LNCAP (cell line): ENCODE measurements at regions not wholly inside any gene's neighbourhood (a gene's known extent, or its start where the extent isn't known, plus 50 kb on each side); places are given as distances from the start of the nearest gene placed in this dataset.

ENCODE experiments used
- TF ChIP-seq, protein P1 (sequence below): fragments of 450-650 bp; IDR thresholded peaks from 2 replicates; pipeline ENCODE4 v1.5.1; 2017; ENCODE audit warnings: mild to moderate bottlenecking

DNA sequence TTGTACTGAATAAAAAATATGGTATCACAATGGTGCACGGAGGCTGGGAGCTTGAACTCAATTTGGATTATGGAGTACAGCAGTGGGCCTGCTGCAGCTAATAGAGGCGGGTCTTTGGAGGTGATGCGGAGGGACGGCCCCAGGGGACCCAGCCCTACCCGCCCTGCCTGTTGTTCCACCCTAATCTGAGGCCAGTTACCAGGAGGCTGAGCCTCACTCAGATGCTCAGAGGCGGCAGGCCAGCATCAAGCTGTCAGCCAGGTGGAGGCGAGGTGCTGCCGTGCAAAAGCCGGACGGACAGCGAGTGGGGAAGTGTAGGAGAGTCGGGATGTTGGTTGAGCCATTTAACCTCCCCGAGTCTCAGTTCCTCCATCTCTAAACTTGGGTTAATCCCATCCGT lies 218.5 kb upstream of the RGMA start:
- TF ChIP-seq, protein P1, sequence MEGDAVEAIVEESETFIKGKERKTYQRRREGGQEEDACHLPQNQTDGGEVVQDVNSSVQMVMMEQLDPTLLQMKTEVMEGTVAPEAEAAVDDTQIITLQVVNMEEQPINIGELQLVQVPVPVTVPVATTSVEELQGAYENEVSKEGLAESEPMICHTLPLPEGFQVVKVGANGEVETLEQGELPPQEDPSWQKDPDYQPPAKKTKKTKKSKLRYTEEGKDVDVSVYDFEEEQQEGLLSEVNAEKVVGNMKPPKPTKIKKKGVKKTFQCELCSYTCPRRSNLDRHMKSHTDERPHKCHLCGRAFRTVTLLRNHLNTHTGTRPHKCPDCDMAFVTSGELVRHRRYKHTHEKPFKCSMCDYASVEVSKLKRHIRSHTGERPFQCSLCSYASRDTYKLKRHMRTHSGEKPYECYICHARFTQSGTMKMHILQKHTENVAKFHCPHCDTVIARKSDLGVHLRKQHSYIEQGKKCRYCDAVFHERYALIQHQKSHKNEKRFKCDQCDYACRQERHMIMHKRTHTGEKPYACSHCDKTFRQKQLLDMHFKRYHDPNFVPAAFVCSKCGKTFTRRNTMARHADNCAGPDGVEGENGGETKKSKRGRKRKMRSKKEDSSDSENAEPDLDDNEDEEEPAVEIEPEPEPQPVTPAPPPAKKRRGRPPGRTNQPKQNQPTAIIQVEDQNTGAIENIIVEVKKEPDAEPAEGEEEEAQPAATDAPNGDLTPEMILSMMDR, result no peak

DNA sequence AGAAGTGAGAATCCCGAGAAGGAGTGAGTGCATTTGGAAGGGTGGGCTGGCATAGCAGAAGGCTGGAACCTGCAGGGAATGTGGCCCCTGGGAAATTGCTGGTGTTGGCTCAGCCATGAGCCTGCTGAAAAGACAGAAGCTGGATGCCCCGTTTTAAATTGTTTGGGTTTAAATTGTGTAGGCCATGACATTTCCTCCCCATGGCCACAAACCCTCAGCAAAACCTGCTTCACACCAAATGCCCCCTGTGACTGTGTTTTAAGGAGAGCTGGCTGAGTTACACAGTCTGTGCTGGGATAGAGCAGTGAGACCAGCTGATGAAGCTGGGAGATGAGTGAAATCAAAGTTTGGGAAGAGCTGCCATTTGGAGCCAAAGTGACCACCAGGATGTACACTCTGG lies 216.3 kb upstream of the RGMA start:
- TF ChIP-seq, protein P1, result no peak

DNA sequence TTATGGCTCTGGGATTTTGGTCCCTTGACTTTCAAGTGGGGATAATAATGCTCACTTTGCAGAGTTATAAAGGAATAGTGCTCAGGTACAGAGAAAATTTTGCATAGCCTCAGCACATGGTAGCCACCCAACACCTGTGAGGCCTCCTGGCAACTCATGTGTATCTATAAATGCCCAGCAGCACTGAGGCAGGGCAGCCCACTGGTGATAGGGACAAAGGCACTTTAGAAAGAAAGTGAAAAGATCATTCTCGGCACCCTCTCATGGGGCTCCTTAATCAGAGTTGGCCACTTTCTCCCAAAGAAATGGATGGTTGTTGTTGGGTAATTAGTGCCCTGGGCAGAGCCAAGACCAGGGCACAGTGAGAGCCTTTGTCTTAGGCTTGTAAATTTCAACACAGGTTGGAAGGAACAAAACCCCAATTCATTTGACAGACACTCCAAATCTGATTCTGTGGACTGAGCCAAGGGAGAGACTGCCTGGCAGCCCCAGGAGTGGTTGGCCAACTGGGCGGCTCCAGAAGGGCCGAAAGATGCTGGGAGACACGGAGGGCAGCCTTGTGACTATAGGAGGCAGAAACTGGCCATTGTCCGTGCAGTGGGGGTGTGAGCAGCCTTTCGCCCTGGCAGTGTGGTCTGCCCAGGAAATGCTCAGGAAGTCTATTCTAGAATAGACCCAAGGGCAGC lies 213.2 kb upstream of the RGMA start:
- TF ChIP-seq, protein P1, result no peak

DNA sequence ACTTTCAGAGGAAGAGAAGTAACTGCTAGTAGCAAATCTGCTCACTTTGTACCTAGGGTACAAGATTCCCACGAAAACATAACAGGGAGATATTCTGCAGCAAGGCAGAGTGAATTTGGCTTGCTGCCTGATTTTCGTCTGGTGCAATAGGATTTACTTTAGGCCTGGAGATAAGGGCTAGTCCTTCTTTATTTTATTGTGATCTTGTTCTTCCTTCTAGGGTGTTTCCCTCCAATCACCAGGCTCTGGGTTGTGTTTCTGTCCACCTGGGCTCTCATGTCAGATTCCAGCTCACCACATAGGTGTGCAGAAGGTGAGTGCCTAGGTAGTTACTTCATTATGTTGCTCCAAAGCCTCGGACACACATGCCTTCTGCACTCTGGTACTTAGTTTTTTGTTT lies 211.8 kb upstream of the RGMA start:
- TF ChIP-seq, protein P1, result no peak

DNA sequence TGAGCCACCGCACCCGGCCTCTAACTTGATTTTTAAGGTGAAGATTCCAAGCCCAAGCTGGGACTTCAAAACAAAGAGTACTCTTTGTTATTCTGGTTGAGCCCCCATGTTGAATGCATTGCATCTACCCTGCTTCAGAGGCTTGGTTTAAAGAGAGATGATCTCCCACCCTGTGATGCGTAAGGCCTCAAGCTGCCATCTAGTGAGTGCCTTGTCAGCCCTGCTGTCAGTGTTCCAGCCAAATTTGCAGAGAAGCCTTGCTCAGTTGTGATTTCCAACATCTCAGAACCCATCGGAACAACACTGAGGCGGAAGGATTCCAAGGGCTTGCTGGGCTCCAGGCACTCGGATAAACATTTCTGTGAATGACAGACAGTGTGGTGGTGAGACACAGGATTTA lies 210.7 kb upstream of the RGMA start:
- TF ChIP-seq, protein P1, result no peak

DNA sequence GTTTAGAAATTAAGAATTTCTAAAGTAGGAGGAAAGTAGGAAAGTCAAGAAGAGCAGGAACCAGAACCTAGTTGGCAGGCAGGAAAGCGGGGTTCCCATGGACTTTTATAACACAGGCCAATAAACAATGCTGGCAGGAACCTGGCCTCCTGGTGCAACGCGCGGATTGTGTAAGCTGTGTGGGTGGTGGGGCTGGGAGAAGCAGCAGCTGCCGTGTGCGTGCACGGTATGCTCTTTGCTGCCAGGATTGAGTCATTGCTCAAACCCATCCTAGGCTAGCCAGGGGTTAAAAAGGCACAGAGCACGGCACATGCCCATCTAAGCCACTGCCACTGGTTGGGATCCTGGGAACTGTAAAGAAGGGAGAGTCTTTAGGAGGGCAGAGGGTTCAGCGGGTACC lies 209.9 kb upstream of the RGMA start:
- TF ChIP-seq, protein P1, result no peak

DNA sequence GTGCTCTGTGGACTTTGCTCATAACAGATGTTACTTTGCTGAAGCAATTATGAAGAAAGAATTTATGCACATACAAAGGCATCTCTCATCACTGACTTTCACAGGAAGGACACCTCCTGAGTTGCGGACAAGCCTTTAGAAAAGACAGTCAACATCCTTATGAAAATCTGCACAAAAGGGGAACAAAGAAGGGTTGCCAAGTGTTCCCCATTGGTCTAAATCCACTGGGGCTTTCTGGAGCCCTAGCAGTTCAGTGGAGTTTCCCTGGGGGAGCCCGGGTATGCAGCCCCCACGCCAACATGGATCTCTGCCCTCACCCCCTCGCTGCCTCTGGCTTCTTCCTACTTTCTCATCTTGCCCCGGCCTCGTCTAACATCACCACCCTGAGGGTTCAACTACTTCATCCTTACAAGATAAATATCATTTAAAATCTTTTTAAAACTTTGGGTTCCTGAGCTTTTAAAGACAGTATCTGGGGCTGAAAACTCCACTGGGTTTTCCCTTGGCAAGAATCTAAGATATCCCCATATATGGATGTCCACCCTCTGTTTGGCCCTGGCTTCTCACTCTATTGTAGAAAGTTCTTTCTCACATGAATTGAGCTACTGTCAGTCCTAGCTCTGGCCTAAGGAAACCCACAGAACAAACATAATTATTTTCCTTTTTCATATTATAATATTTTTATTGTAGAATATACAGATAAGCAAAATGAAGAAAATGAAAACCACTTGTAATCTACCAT lies 207.9 kb upstream of the RGMA start:
- TF ChIP-seq, protein P1, result no peak
